B cell (primary cell): ENCODE measurements at regions not wholly inside any gene's neighbourhood (a gene's known extent, or its start where the extent isn't known, plus 50 kb on each side); places are given as distances from the start of the nearest gene placed in this dataset.

ENCODE experiments used
- EZH2 ChIP-seq: IDR thresholded peaks from 2 replicates; pipeline ENCODE4 v1.6.1; 2012; ENCODE audit warnings: borderline replicate concordance, low read depth, mild to moderate bottlenecking, moderate library complexity, low read length; ENCODE audit not compliant: insufficient read depth, poor library complexity, severe bottlenecking
- TF ChIP-seq, protein P1 (sequence below): fragments of 200-600 bp; IDR thresholded peaks from one replicate; pipeline ENCODE4 v1.8.0; 2022; ENCODE audit warnings: antibody characterized with exemption, mild to moderate bottlenecking

DNA sequence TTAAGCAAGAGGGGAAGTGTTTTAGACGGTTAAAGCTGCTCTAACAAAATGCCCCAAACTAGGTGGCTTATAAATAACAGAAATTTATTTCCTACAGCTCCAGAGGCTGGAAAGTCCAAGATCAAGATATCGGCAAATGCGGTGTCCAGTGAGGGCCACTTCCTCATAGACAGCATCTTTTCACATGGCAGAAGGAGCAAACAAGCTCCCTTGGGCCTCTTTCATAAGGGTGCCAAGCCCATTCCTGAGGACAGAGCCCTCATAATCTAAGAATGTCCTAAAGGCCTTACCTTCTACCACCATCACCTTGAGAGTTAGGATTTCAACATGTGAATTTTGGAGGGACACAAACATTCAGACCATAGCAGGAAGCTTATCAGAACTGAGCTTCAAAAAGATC is 57.3 kb upstream of the PPP1CB start:
- TF ChIP-seq, protein P1, sequence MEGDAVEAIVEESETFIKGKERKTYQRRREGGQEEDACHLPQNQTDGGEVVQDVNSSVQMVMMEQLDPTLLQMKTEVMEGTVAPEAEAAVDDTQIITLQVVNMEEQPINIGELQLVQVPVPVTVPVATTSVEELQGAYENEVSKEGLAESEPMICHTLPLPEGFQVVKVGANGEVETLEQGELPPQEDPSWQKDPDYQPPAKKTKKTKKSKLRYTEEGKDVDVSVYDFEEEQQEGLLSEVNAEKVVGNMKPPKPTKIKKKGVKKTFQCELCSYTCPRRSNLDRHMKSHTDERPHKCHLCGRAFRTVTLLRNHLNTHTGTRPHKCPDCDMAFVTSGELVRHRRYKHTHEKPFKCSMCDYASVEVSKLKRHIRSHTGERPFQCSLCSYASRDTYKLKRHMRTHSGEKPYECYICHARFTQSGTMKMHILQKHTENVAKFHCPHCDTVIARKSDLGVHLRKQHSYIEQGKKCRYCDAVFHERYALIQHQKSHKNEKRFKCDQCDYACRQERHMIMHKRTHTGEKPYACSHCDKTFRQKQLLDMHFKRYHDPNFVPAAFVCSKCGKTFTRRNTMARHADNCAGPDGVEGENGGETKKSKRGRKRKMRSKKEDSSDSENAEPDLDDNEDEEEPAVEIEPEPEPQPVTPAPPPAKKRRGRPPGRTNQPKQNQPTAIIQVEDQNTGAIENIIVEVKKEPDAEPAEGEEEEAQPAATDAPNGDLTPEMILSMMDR: no peak
- TF ChIP-seq EZH2: no peak
